LoVo (cell line): ENCODE measurements at regions not wholly inside any gene's neighbourhood (a gene's known extent, or its start where the extent isn't known, plus 50 kb on each side); places are given as distances from the start of the nearest gene placed in this dataset.
"Not testable (repeated sequence)": the region's sequence is repeated elsewhere in the genome, so short reads cannot be mapped to it uniquely, and the experiment has no call there.

Source experiments
- DNase-seq: peaks from one replicate; pipeline ENCODE4 v3.0.0-alpha.2; 2016; ENCODE audit warnings: low spot score

DNA sequence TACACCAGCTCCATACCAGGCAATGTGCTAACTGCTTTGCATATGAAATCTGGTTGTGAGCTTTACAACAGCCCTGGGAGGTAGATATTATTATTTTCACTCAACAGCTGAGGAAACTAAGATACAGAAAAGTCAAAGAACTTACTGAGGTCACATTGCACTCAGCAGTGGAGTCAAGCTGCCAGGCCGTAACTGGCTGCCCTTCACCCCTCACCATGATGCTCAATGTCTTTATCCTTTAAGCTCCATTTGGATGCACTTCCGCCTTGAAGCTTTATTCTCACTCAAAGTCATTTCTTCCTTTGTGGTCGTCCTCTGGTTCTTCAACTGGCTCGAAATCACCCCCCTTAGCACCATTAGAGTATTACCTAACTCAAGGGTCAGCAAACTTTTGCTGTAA is 81.7 kb upstream of the RALGPS2 start:
- no peak for DNase-seq

DNA sequence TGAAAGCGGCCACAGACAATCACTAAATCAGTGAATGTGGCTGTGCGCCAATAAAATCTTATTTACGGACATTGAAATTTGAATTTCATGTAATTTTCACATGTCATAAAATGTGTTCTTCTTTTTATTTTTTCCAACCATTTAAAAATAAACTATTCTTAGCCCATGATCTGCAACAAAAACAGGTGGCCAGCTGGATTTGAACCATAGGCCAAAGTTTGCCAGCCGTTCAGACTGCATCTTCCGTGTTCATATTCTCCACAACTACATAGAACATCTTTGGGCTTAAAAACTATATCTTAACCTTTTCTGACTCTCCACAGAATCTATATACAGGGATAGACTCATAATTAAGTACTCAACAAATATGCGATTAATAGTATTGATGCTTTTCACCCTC is 81.2 kb upstream of the RALGPS2 start:
- no peak for DNase-seq

GRCh38 chr1:178644308-178645120 is 80.5 kb upstream of the RALGPS2 start:
- no peak for DNase-seq

GRCh38 chr1:178645157-178645807 is 79.8 kb upstream of the RALGPS2 start:
- DNase-seq: no peak

DNA sequence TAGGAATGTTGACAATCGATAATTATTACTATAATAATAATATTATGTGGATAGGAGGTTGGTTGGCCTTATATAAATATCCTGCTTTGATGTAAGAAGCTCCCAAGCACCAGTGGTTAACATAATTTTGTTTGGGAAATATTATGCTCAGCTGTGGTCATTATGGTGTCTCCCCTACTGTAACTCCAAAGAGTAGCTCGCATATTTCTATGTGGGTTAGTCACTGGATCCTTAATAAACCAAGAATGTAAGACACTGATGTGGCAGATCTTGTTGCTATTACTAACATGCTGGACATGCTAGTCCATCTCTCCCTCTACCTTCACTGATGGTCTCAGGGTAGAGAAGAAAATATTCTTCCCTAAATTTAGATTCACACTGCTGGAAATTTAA is 79.2 kb upstream of the RALGPS2 start:
- no peak for DNase-seq

DNA sequence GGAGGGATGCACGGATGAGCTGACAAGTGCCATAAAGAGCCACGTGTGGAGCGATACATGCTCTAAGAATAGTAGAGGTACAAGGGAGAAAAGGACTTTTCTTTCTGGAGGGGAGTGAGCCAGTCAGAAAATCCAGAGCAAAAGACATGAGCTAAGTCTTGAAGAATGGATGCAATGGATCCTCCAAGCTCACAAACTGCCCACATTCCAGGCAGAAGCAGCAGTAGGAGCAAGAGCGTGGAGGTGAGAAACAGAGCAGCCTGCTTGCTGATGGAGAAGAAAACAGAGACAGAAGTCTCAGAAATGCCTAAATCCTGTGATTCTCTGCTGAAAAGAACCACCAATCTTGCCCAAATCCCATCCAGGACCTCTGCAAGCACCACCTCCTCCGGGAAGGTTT is 78.2 kb upstream of the RALGPS2 start:
- DNase-seq: no peak

DNA sequence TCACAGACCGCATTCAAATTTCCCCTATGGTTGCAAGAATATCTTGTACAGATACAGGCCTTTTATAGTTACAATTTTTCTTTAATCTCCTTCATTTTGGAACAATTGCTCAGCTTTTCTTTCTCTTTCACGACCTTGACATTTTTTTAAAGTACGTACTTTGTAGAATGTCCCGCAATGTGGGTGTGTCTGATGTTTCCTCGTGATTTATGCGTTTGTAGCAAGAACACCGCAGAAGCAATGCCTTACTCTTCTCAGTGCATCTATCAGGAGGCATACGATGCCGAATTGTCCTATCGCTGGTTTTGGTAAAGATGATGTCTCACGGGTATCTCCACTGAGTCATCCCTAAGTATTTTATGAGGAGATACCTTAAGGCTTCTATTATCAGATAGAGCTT is 76.9 kb upstream of the RALGPS2 start:
- DNase-seq: no peak

DNA sequence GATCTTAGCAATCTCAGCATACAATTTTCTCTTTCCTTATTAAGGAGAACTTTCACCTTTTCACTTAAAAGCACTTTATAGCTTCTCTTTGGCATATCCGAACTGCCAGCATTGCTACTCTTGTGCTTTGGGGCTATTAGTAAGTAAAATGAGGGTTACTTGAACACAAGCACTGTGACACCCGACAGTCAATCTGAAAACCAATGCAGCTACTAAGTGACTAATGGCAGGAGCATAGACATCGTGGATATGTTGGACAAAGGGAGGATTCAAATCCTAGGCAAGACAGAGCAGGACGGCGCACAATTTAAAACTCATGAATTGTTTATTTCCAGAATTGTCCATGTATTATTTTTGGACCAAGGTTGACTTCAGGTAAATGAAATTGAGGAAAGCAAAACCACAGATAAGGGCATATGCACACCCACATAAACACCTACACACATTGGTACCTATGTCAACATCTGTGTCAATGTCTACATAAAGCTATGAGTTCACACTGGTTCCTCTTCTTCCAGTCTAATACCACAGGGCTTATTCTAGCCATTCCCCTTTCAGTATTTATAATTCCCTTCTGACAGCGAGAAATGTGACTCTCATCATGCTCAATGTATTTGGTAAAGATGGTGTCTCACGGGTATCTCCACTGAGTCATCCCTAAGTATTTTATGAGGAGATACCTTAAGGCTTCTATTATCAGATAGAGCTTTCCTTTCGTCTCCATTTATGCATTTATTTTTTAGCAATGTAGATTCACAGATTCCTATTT is 75.3 kb upstream of the RALGPS2 start:
- no peak for DNase-seq

DNA sequence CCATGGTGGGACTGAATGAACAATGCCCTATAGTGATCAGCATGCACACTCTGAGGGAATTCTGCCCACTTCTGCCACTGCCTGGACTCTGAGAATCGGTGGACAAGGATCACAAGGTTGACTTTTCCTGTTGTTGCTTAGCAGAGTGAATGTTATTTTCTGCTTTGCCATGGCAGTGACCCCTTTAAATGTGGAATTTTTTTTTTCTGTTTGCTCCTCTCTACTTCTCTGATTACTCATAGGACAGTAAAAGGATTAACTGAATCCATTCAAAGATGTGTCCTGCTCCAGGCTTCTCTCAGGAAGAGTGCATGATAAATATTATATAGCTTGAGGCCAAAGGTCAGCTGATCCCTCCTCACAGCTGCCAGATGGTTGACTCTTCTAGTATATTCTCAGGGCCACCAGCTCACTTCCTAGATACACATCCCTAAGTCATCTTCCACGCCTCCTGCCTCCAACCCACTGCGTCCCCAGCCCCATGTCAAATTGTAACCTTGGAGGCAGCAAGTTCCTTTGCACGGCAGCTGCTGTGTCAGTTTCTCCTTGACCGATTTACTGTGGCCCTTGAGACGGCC is 74.0 kb upstream of the RALGPS2 start:
- peak; percentile 71 for DNase-seq

DNA sequence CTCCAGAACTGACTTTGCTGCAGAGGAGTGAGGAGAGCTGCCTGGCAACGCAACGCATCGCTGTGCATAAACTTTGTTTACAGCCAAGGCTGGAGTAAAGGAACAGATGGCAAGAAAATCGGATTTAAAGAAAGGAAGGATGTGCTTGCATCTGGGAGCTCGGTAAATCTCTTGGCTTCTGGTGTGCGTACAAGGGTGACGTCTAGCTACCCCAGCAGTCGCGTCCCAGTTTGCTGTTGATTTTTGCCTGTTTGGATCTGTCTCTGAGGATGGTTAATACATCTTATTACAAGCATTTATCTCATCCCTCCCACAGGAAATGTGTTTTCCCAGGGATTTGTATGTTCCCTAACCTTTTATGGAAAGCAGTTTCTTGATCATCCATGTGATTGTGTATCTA is 73.3 kb upstream of the RALGPS2 start:
- DNase-seq: no peak

- peak; percentile 71 for DNase-seq
These were observed 72.2 kb upstream of the RALGPS2 start for GRCh38 chr1:178652506-178653490.

GRCh38 chr1:178659789-178660208 is 65.2 kb upstream of the RALGPS2 start:
- no peak for DNase-seq

GRCh38 chr1:178660461-178660860 is 64.6 kb upstream of the RALGPS2 start:
- DNase-seq: no peak

GRCh38 chr1:178664278-178664677 is 60.8 kb upstream of the RALGPS2 start:
- DNase-seq: no peak

DNA sequence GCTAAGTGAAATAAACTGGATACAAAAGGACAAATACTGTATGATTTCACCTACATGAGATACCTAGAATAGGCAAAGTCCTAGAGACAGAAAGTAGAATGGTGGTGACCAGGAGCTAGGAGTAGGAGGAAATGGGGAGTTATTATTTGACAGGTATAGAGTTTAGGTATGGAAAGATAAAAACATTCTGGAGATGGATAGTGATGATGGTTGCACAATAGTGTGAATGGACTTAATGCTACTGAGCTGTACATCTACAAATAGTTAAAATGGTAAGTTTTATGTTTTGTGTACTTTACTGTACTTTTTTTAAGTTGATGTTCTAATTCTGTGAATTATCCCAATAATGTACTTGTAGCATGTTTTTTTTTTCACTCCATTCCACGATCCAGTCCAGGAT is 59.5 kb upstream of the RALGPS2 start:
- no peak for DNase-seq

DNA sequence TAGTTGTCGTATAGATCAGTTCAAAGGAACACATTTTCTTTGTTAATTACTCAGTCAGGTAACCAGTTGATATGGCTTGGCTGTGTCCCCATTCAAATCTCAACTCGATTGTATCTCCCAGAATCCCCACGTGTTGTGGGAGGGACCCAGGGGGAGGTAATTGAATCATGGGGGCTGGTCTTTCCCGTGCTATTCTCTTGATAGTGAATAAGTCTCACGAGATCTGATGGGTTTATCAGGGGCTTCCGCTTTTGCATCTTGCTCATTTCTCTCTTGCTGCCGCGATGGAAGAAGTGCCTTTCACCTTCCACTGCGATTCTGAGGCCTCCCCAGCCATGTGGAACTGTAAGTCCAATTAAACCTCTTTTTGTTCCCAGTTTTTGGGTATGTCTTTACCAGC is 58.2 kb upstream of the RALGPS2 start:
- DNase-seq: not testable (repeated sequence)

DNA sequence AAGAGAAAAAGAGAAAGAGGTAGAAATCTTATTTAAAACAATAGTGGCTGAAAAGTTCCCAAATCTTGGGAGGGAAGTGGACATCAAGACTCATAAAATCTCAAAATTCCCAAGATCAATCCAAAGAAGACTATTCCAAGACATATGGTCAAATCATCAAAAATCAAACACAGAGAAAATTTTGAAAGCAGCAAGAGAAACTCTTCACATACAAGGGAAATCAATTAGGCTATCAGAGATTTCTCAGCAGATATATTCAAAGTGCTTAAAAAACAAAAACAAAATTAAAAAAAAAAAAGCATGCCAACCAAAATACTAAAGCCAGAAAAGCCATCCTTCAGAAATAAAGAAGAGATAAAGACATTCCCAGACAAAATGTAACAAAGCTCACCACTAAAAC is 52.6 kb upstream of the RALGPS2 start:
- DNase-seq: no peak

GRCh38 chr1:178674559-178674958 is 50.5 kb upstream of the RALGPS2 start:
- not testable (repeated sequence) for DNase-seq
